GM23338 (cell line): ENCODE measurements at regions not wholly inside any gene's neighbourhood (a gene's known extent, or its start where the extent isn't known, plus 50 kb on each side); places are given as distances from the start of the nearest gene placed in this dataset.

ENCODE experiments used
- ATAC-seq: fragments of 200-7000 bp; cut with Tn5 transposase; 3 replicates; pipeline ENCODE4 v1.9.1; 2020
- DNase-seq: peaks from one replicate; pipeline ENCODE4 v3.0.0-alpha.2; 2015; ENCODE audit warnings: low spot score
- H2AFZ ChIP-seq: fragments of 200-600 bp; sonication (generic); 2 replicates; pipeline ENCODE4 v1.8.0; 2016; ENCODE audit warnings: antibody characterized with exemption, mild to moderate bottlenecking, moderate library complexity
- H3F3A ChIP-seq: fragments of 200-600 bp; sonication (generic); replicated peaks from 2 replicates; pipeline ENCODE4 v1.8.0; 2017; ENCODE audit warnings: antibody characterized with exemption, mixed run types, low read depth
- H3K27ac ChIP-seq: fragments of 200-600 bp; sonication (generic); 2 replicates; pipeline ENCODE4 v1.6.1; 2016; ENCODE audit warnings: low read depth
- H3K27me3 ChIP-seq: fragments of 200-600 bp; sonication (generic); 2 replicates; pipeline ENCODE4 v1.8.0; 2016; ENCODE audit warnings: mild to moderate bottlenecking, mixed run types, moderate library complexity; ENCODE audit not compliant: insufficient read depth
- H3K36me3 ChIP-seq: fragments of 200-600 bp; sonication (generic); 2 replicates; pipeline ENCODE4 v1.8.0; 2016; ENCODE audit warnings: mild to moderate bottlenecking; ENCODE audit not compliant: insufficient read depth
- H3K4me1 ChIP-seq: fragments of 200-600 bp; sonication (generic); 2 replicates; pipeline ENCODE4 v1.8.0; 2016; ENCODE audit warnings: mild to moderate bottlenecking, moderate library complexity; ENCODE audit not compliant: insufficient read depth
- H3K4me2 ChIP-seq: fragments of 200-600 bp; sonication (generic); 2 replicates; pipeline ENCODE4 v1.7.1; 2017; ENCODE audit warnings: mixed run types
- H3K4me3 ChIP-seq: fragments of 200-600 bp; sonication (generic); 2 replicates; pipeline ENCODE4 v1.6.1; 2016; ENCODE audit warnings: mixed run types
- H3K79me2 ChIP-seq: fragments of 200-600 bp; sonication (generic); replicated peaks from 2 replicates; pipeline ENCODE4 v1.8.0; 2017; ENCODE audit warnings: mild to moderate bottlenecking; ENCODE audit not compliant: insufficient read depth
- H3K9me2 ChIP-seq: fragments of 200-600 bp; sonication (generic); 2 replicates; pipeline ENCODE4 v1.8.0; 2017; ENCODE audit not compliant: insufficient read depth
- H4K20me1 ChIP-seq: fragments of 200-600 bp; sonication (generic); replicated peaks from 2 replicates; pipeline ENCODE4 v1.8.0; 2017; ENCODE audit warnings: mild to moderate bottlenecking; ENCODE audit not compliant: insufficient read depth
- H3K27ac Mint-ChIP-seq: 2 replicates; pipeline ENCODE4 v1.8.0; 2020; ENCODE audit warnings: inconsistent platforms, mild to moderate bottlenecking, moderate library complexity, mixed read lengths
- H3K27me3 Mint-ChIP-seq: 3 replicates; pipeline ENCODE4 v1.8.0; 2022; ENCODE audit warnings: low read depth, mild to moderate bottlenecking, moderate library complexity, mixed read lengths, inconsistent platforms; ENCODE audit not compliant: insufficient read depth, poor library complexity
- H3K36me3 Mint-ChIP-seq: 3 replicates; pipeline ENCODE4 v1.8.0; 2021; ENCODE audit warnings: low read depth, mild to moderate bottlenecking, inconsistent platforms, moderate library complexity, mixed read lengths
- H3K4me1 Mint-ChIP-seq: 3 replicates; pipeline ENCODE4 v1.8.0; 2020; ENCODE audit warnings: mild to moderate bottlenecking, inconsistent platforms, mixed read lengths
- H3K4me3 Mint-ChIP-seq: 3 replicates; pipeline ENCODE4 v1.8.0; 2021; ENCODE audit warnings: moderate library complexity, mild to moderate bottlenecking, inconsistent platforms, mixed read lengths
- H3K9me3 Mint-ChIP-seq: 3 replicates; pipeline ENCODE4 v1.8.0; 2020; ENCODE audit warnings: moderate library complexity, mild to moderate bottlenecking, inconsistent platforms, mixed read lengths
- CREB1 ChIP-seq: fragments of 250-450 bp; sonication (Bioruptor Pico); IDR thresholded peaks from 2 replicates; pipeline ENCODE4 v1.5.0; 2020; ENCODE audit warnings: low read depth, mild to moderate bottlenecking, moderate library complexity
- CTCF ChIP-seq, 2 experiments: fragments of 200-600 bp in 1 of 2; sonication (generic) in 1 of 2; conservative IDR thresholded peaks; 2 replicates each; pipeline versions ENCODE4 v1.5.1 to v1.6.1; 2016 to 2017; ENCODE audit warnings: antibody characterized with exemption in 2 of 2, low read depth in 2 of 2, mild to moderate bottlenecking in 2 of 2, moderate library complexity in 1 of 2
- ETS1 ChIP-seq: IDR thresholded peaks from 2 replicates; pipeline ENCODE4 v1.6.1; 2016; ENCODE audit warnings: antibody characterized with exemption
- EZH2 ChIP-seq: fragments of 200-600 bp; sonication (generic); IDR thresholded peaks from one replicate; pipeline ENCODE4 v1.8.0; 2017; ENCODE audit warnings: antibody characterized with exemption, mild to moderate bottlenecking, low read depth; ENCODE audit not compliant: unreplicated experiment
- EZH2phosphoT487 ChIP-seq: fragments of 200-600 bp; sonication (generic); IDR thresholded peaks from one replicate; pipeline ENCODE4 v1.8.1; 2018; ENCODE audit warnings: antibody characterized with exemption; ENCODE audit not compliant: unreplicated experiment
- JUNB ChIP-seq: IDR thresholded peaks from one replicate; pipeline ENCODE4 v1.6.1; 2016; ENCODE audit warnings: antibody characterized with exemption; ENCODE audit not compliant: unreplicated experiment
- NANOG ChIP-seq: IDR thresholded peaks from 2 replicates; pipeline ENCODE4 v1.6.1; 2016; ENCODE audit warnings: antibody characterized with exemption, borderline replicate concordance
- POLR2AphosphoS5 ChIP-seq: IDR thresholded peaks from 2 replicates; pipeline ENCODE4 v1.6.1; 2016; ENCODE audit warnings: antibody characterized with exemption, low read depth
- REST ChIP-seq: IDR thresholded peaks from one replicate; pipeline ENCODE4 v1.6.1; 2018; ENCODE audit warnings: antibody characterized with exemption; ENCODE audit not compliant: unreplicated experiment
- STAT1 ChIP-seq: IDR thresholded peaks from one replicate; pipeline ENCODE4 v1.6.1; 2016; ENCODE audit warnings: antibody characterized with exemption; ENCODE audit not compliant: unreplicated experiment
- ZNF114 ChIP-seq: fragments of 250-450 bp; sonication (Bioruptor Pico); IDR thresholded peaks from 2 replicates; pipeline ENCODE4 v1.5.0; 2020; ENCODE audit warnings: mild to moderate bottlenecking, moderate library complexity
- ZNF331 ChIP-seq: fragments of 250-450 bp; sonication (Bioruptor Pico); IDR thresholded peaks from 2 replicates; pipeline ENCODE4 v1.5.0; 2020; ENCODE audit warnings: low read depth, mild to moderate bottlenecking, moderate library complexity
- ZNF462 ChIP-seq: fragments of 250-450 bp; sonication (Bioruptor Pico); IDR thresholded peaks from 2 replicates; pipeline ENCODE4 v1.5.0; 2020; ENCODE audit warnings: mild to moderate bottlenecking, moderate library complexity

- Mint-ChIP-seq H3K36me3 (no peaks in the 10 kb centered on the region), H3K9me3 (no peaks in the 10 kb centered on the region), H3K27ac (no peak overlapping the region), H3K27me3 (no peaks in the 10 kb centered on the region), H3K4me1 (no peaks in the 10 kb centered on the region), H3K4me3 (no peak overlapping the region)
- H3K4me2 ChIP-seq: no peak overlapping the region
- no peaks in the 10 kb centered on the region for H3K27me3 ChIP-seq
- TF ChIP-seq EZH2phosphoT487 (no peak), NANOG (no peak), POLR2AphosphoS5 (no peak), ZNF114 (CRISPR knock-in tag) (no peak), ETS1 (no peak), JUNB (no peak), ZNF331 (CRISPR knock-in tag) (no peak), EZH2 (no peak), CREB1 (no peak), STAT1 (no peak), ZNF462 (no peak), REST (no peak), CTCF (conservative IDR thresholded peaks at IDR 0.05; ENCODE audit: low read depth in 2 of 2) (no peak)
- H3F3A ChIP-seq: no peaks in the 10 kb centered on the region
- no peaks in the 10 kb centered on the region for H3K4me1 ChIP-seq
- H4K20me1 ChIP-seq: no peaks in the 10 kb centered on the region
- H2AFZ ChIP-seq: no peak overlapping the region
- no peaks in the 10 kb centered on the region for H3K79me2 ChIP-seq
- H3K27ac ChIP-seq: no peak overlapping the region
- H3K36me3 ChIP-seq: no peaks in the 10 kb centered on the region
- DNase-seq: no peak
- H3K4me3 ChIP-seq: no peak overlapping the region
- H3K9me2 ChIP-seq: no peaks in the 10 kb centered on the region
- ATAC-seq: no peak
Observed at GRCh38 chr4:188697243-188697642, 558.0 kb downstream of the TRIML1 start.
